ENCODE measurements at regions not wholly inside any gene's neighbourhood (a gene's known extent, or its start where the extent isn't known, plus 50 kb on each side); places are given as distances from the start of the nearest gene placed in this dataset.

DNA sequence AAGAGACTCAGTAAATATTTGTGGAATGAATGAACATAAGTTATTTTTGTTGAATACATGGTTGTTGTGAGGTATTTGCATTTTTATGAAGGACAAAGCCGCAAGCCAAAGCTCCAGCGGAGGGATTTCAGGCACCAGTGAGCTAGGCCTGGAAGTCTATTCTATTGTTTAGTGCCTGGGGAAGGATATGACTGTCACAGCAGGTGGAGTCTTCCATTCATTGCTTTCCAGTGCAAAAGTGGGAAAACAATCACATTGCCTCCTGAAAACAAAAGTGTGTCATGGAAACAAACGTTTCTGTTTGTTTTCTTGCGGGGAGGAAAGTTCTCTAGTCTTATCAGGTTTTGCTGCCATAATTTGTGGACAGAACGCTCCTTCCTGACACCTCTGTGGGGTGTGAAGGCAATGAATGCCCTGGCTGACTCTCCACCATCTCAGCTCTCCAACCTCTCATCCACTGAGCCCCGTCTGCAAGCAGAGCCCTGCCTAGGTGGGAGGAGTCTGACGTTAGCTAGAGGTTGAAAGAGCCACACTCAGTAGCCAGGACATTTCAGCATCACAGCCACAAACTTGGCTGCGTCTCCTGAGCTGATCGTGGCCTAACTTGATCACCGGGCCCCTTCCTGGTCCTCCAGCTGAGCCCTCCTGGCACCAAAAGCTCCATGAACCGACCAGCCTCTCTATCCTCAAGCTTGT is 739.1 kb downstream of the MATN1 start:
- 48 to 70% methylated on average over 11 of the region's 11 CpGs for WGBS, 2 donors
- Histone ChIP-seq H3K27ac (ENCODE audit: low read depth in 1 of 2, low read length in 1 of 2) (peak overlapping the region in 1 of 2 donors; percentile 77), H3K9ac (ENCODE audit: insufficient read depth in 1 of 2, low read length in 2 of 2) (no peak overlapping the region), H3K4me1 (ENCODE audit: control insufficient read depth in 5 of 5, insufficient read depth in 5 of 5, low read length in 5 of 5) (peaks cover 0 to 7% (median 0%) of the 10 kb centered on the region in 5 donors), H3K4me3 (no peak overlapping the region), H3K9me3 (ENCODE audit: control insufficient read depth in 4 of 4, insufficient read depth in 3 of 4, low read length in 3 of 4) (peaks cover 0 to 5% (median 0%) of the 10 kb centered on the region in 4 donors), H3K36me3 (ENCODE audit: control insufficient read depth in 4 of 4, insufficient read depth in 4 of 4, low read length in 4 of 4) (no peaks in the 10 kb centered on the region), H3K27me3 (ENCODE audit: control insufficient read depth in 3 of 3, insufficient read depth in 3 of 3, low read length in 2 of 3) (no peaks in the 10 kb centered on the region)
- no peak for ATAC-seq (ENCODE audit: insufficient read depth, low FRiP score)
- TF ChIP-seq, protein P1, sequence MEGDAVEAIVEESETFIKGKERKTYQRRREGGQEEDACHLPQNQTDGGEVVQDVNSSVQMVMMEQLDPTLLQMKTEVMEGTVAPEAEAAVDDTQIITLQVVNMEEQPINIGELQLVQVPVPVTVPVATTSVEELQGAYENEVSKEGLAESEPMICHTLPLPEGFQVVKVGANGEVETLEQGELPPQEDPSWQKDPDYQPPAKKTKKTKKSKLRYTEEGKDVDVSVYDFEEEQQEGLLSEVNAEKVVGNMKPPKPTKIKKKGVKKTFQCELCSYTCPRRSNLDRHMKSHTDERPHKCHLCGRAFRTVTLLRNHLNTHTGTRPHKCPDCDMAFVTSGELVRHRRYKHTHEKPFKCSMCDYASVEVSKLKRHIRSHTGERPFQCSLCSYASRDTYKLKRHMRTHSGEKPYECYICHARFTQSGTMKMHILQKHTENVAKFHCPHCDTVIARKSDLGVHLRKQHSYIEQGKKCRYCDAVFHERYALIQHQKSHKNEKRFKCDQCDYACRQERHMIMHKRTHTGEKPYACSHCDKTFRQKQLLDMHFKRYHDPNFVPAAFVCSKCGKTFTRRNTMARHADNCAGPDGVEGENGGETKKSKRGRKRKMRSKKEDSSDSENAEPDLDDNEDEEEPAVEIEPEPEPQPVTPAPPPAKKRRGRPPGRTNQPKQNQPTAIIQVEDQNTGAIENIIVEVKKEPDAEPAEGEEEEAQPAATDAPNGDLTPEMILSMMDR (IDR thresholded peaks at IDR 0.05; ENCODE audit: control extremely low read depth, extremely low read depth): no peak
- DNase-seq: peak in 2 of 3 donors; percentile 1 to 22

DNA sequence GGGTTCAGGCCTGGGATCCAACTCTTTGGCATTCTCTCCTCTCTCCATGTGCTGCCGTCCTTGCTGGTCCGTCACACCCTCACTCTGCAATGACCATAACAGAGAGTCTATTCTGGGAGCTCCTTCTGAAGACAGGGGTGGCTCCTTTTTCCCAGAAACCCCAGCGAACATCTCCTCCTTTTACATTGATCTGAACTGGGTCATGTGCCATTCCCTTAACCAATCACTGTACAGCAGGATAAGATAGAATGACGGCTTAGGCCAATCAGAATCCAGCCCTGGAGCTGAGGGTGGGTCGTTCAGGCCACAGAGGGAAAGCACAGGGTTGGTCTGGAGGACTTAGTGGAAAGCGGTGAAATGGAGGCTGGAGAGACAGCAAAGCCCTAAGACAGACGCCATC is 740.1 kb downstream of the MATN1 start:
- TF ChIP-seq, protein P1 (IDR thresholded peaks at IDR 0.05; ENCODE audit: control extremely low read depth, extremely low read depth): no peak
- DNase-seq (no peak), ATAC-seq (ENCODE audit: insufficient read depth, low FRiP score) (no peak)
- Histone ChIP-seq H3K27me3 (ENCODE audit: control insufficient read depth in 3 of 3, insufficient read depth in 3 of 3, low read length in 2 of 3) (no peaks in the 10 kb centered on the region), H3K36me3 (ENCODE audit: control insufficient read depth in 4 of 4, insufficient read depth in 4 of 4, low read length in 4 of 4) (no peaks in the 10 kb centered on the region), H3K9me3 (ENCODE audit: control insufficient read depth in 4 of 4, insufficient read depth in 3 of 4, low read length in 3 of 4) (peaks cover 0 to 5% (median 0%) of the 10 kb centered on the region in 4 donors), H3K9ac (ENCODE audit: insufficient read depth in 1 of 2, low read length in 2 of 2) (no peak overlapping the region), H3K4me1 (ENCODE audit: control insufficient read depth in 5 of 5, insufficient read depth in 5 of 5, low read length in 5 of 5) (peaks cover 0 to 7% (median 0%) of the 10 kb centered on the region in 5 donors), H3K27ac (ENCODE audit: low read depth in 1 of 2, low read length in 1 of 2) (no peak overlapping the region), H3K4me3 (no peak overlapping the region)
- WGBS, 2 donors: 88 to 92% methylated on average over 7 of the region's 7 CpGs

DNA sequence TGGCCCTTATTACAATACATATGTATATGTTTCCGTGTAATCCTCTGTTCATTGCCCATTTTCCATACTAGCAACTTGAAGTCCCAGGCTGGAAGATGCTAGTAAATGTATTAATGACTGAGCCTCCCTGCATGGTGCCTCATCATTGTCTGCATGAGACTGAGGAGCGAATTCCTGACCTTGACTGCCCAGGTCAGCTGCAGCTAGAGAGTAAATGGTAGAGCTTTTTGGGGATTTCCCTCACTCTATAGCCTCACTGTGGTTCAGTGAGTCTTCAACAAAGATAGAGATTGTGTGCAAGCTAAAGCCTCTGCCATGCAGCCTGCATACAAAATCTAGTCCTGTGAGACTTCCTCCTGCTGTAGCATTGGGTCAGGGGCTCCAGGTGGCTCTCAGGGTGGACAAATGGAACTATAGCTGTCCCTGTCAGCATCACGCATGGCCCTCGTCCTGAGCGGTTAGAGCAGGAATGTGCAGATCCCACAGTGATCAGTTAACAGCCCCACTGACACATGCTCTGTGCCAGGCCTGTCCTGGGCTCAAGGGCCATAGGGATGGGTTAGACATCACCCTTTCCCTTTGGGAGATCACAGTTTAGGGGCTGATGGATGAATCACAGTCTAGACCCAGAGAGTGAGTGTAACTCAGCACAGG is 741.7 kb downstream of the MATN1 start:
- no peaks in the 10 kb centered on the region for H3K36me3 ChIP-seq (ENCODE audit: control insufficient read depth in 4 of 4, insufficient read depth in 4 of 4, low read length in 4 of 4)
- 88 to 89% methylated on average over 5 of the region's 5 CpGs for WGBS, 2 donors

More for the DNA sequence above, 741.7 kb downstream of the MATN1 start:
- peaks cover 0 to 7% (median 0%) of the 10 kb centered on the region in 5 donors for H3K4me1 ChIP-seq (ENCODE audit: control insufficient read depth in 5 of 5, insufficient read depth in 5 of 5, low read length in 5 of 5)
- no peaks in the 10 kb centered on the region for H3K27me3 ChIP-seq (ENCODE audit: control insufficient read depth in 3 of 3, insufficient read depth in 3 of 3, low read length in 2 of 3)
- no peak for DNase-seq
- H3K27ac ChIP-seq (ENCODE audit: low read depth in 1 of 2, low read length in 1 of 2): no peak overlapping the region
- H3K9ac ChIP-seq (ENCODE audit: insufficient read depth in 1 of 2, low read length in 2 of 2): no peak overlapping the region
- no peak overlapping the region for H3K4me3 ChIP-seq
- peaks cover 0 to 5% (median 0%) of the 10 kb centered on the region in 4 donors for H3K9me3 ChIP-seq (ENCODE audit: control insufficient read depth in 4 of 4, insufficient read depth in 3 of 4, low read length in 3 of 4)
- no peak for ATAC-seq (ENCODE audit: insufficient read depth, low FRiP score)
- TF ChIP-seq, protein P1 (IDR thresholded peaks at IDR 0.05; ENCODE audit: control extremely low read depth, extremely low read depth): no peak
